ENCODE measurements at regions not wholly inside any gene's neighbourhood (a gene's known extent, or its start where the extent isn't known, plus 50 kb on each side); places are given as distances from the start of the nearest gene placed in this dataset.

GRCh38 chr2:60371219-60371618 is 182.2 kb downstream of the BCL11A start:
- TF ChIP-seq SP1 (IDR thresholded peaks at IDR 0.05) = no peak
- TF ChIP-seq LEF1 (IDR thresholded peaks at IDR 0.05; ENCODE audit: borderline replicate concordance) = no peak
- TF ChIP-seq HDGF (IDR thresholded peaks at IDR 0.05; ENCODE audit: borderline replicate concordance) = no peak
- TF ChIP-seq FOXK2 (IDR thresholded peaks at IDR 0.05) = no peak
- no peak for TF ChIP-seq FOXM1 (IDR thresholded peaks at IDR 0.05; ENCODE audit: borderline replicate concordance)
- TF ChIP-seq BHLHE40 (IDR thresholded peaks at IDR 0.05; ENCODE audit: borderline replicate concordance) = no peak
- no peak for TF ChIP-seq ZNF384 (IDR thresholded peaks at IDR 0.05)
- no peak for TF ChIP-seq ELF4 (IDR thresholded peaks at IDR 0.05)
- no peak for TF ChIP-seq FOXA1 (IDR thresholded peaks at IDR 0.05)
- TF ChIP-seq TARDBP (IDR thresholded peaks at IDR 0.05) = no peak
- no peak for TF ChIP-seq CTBP1 (IDR thresholded peaks at IDR 0.05; ENCODE audit: borderline replicate concordance)
- TF ChIP-seq L3MBTL2 (conservative IDR thresholded peaks at IDR 0.05) = no peak

Data from HEK293T (cell line).